ENCODE measurements at regions not wholly inside any gene's neighbourhood (a gene's known extent, or its start where the extent isn't known, plus 50 kb on each side); places are given as distances from the start of the nearest gene placed in this dataset.
"Not testable (repeated sequence)": the region's sequence is repeated elsewhere in the genome, so short reads cannot be mapped to it uniquely, and the experiment has no call there.

DNA sequence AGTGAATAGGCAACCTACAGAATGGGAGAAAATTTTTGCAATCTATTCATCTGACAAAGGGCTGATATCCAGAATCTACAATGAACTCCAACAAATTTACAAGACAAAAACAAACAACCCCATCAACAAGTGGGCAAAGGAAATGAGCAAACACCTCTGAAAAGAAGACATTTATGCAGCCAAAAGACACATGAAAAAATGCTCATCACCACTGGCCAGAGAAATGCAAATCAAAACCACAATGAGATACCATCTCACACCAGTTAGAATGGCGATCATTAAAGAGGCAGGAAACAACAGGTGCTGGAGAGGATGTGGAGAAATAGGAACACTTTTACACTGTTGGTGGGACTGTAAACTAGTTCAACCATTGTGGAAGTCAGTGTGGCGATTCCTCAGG lies 114.0 kb upstream of the ROPN1B start:
- TF ChIP-seq, protein P1, sequence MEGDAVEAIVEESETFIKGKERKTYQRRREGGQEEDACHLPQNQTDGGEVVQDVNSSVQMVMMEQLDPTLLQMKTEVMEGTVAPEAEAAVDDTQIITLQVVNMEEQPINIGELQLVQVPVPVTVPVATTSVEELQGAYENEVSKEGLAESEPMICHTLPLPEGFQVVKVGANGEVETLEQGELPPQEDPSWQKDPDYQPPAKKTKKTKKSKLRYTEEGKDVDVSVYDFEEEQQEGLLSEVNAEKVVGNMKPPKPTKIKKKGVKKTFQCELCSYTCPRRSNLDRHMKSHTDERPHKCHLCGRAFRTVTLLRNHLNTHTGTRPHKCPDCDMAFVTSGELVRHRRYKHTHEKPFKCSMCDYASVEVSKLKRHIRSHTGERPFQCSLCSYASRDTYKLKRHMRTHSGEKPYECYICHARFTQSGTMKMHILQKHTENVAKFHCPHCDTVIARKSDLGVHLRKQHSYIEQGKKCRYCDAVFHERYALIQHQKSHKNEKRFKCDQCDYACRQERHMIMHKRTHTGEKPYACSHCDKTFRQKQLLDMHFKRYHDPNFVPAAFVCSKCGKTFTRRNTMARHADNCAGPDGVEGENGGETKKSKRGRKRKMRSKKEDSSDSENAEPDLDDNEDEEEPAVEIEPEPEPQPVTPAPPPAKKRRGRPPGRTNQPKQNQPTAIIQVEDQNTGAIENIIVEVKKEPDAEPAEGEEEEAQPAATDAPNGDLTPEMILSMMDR (IDR thresholded peaks at IDR 0.05), result not testable (repeated sequence)
- not testable (repeated sequence) for TF ChIP-seq POLR2A (IDR thresholded peaks at IDR 0.05)
